HEK293 (cell line): ENCODE measurements at regions not wholly inside any gene's neighbourhood (a gene's known extent, or its start where the extent isn't known, plus 50 kb on each side); places are given as distances from the start of the nearest gene placed in this dataset.

Experiments used
- CTCF ChIA-PET: fragments of 350-600 bp; formaldehyde crosslinking; extraction: SDS; loops from one replicate; lab custom pipeline; 2021; ENCODE audit warnings: antibody characterized with exemption; lab: Yijun Ruan, JAX
- POLR2A ChIA-PET: fragments of 300-600 bp; formaldehyde crosslinking; extraction: SDS; loops from one replicate; lab custom pipeline; 2020; ENCODE audit warnings: antibody characterized with exemption, inconsistent platforms; lab: Yijun Ruan, JAX
- H3K27ac ChIP-seq: fragments of 200-500 bp; sonication (Bioruptor generic); 2 replicates; pipeline ENCODE4 v1.5.1; 2014; ENCODE audit warnings: low read depth, low read length, control low read depth, inconsistent platforms; ENCODE audit errors: extremely low read depth
- H3K36me3 ChIP-seq, 2 experiments: fragments of 200-500 bp in 1 of 2; sonication (Bioruptor generic) in 1 of 2; 1 replicate in 1 of 2; 2 replicates in 1 of 2; pipeline ENCODE4 v1.5.1; 2014 to 2017; ENCODE audit warnings: inconsistent platforms in 2 of 2, low read length in 2 of 2; ENCODE audit not compliant: control insufficient read depth in 2 of 2, insufficient read depth in 1 of 2
- H3K4me1 ChIP-seq: fragments of 200-500 bp; sonication (Bioruptor generic); 2 replicates; pipeline ENCODE4 v1.5.1; 2014; ENCODE audit warnings: mild to moderate bottlenecking, low read length, inconsistent platforms; ENCODE audit not compliant: control insufficient read depth, insufficient read depth
- H3K4me3 ChIP-seq: 2 replicates; pipeline ENCODE4 v1.5.1; 2011; ENCODE audit warnings: low read depth, mild to moderate bottlenecking, control low read depth, low read length, moderate library complexity
- H3K9me3 ChIP-seq: fragments of 200-500 bp; sonication (Bioruptor generic); 2 replicates; pipeline ENCODE4 v1.5.1; 2014; ENCODE audit warnings: low read depth, low read length, inconsistent platforms; ENCODE audit not compliant: control insufficient read depth, insufficient read depth
- GFI1B ChIP-seq: fragments of 450-650 bp; formaldehyde crosslinking; IDR thresholded peaks from 2 replicates; pipeline ENCODE4 v1.5.1; 2016; ENCODE audit warnings: missing biosample characterization, missing genetic modification characterization
- OSR2 ChIP-seq: fragments of 450-650 bp; formaldehyde crosslinking; IDR thresholded peaks from 2 replicates; pipeline ENCODE4 v1.5.1; 2016; ENCODE audit warnings: missing biosample characterization, missing genetic modification characterization
- ZFHX2 ChIP-seq: fragments of 450-650 bp; formaldehyde crosslinking; conservative IDR thresholded peaks from 2 replicates; pipeline ENCODE4 v1.5.1; 2016; ENCODE audit warnings: missing biosample characterization, missing genetic modification characterization
- ZNF112 ChIP-seq: fragments of 450-650 bp; formaldehyde crosslinking; IDR thresholded peaks from 2 replicates; pipeline ENCODE4 v1.5.0; 2017; ENCODE audit warnings: missing biosample characterization, missing genetic modification characterization
- ZNF132 ChIP-seq: fragments of 450-650 bp; formaldehyde crosslinking; IDR thresholded peaks from 2 replicates; pipeline ENCODE4 v1.5.1; 2017; ENCODE audit warnings: missing biosample characterization, missing genetic modification characterization, borderline replicate concordance
- ZNF184 ChIP-seq: fragments of 450-650 bp; IDR thresholded peaks from 2 replicates; pipeline ENCODE4 v1.5.1; 2018; ENCODE audit warnings: missing biosample characterization, mild to moderate bottlenecking, missing genetic modification characterization
- ZNF202 ChIP-seq: fragments of 450-650 bp; formaldehyde crosslinking; IDR thresholded peaks from 2 replicates; pipeline ENCODE4 v1.5.1; 2016; ENCODE audit warnings: missing biosample characterization, missing genetic modification characterization, borderline replicate concordance
- ZNF211 ChIP-seq: fragments of 450-650 bp; formaldehyde crosslinking; IDR thresholded peaks from 2 replicates; pipeline ENCODE4 v1.5.1; 2016; ENCODE audit warnings: low read depth, missing biosample characterization, missing genetic modification characterization
- ZNF521 ChIP-seq: fragments of 450-650 bp; formaldehyde crosslinking; IDR thresholded peaks from 2 replicates; pipeline ENCODE4 v1.5.1; 2017; ENCODE audit warnings: missing biosample characterization, mild to moderate bottlenecking, missing genetic modification characterization
- ZNF596 ChIP-seq: fragments of 450-650 bp; IDR thresholded peaks from 2 replicates; pipeline ENCODE4 v1.5.0; 2018; ENCODE audit warnings: missing biosample characterization, mild to moderate bottlenecking, missing genetic modification characterization, moderate library complexity
- ZNF660 ChIP-seq: fragments of 450-650 bp; IDR thresholded peaks from 2 replicates; pipeline ENCODE4 v1.5.1; 2018; ENCODE audit warnings: missing biosample characterization, mild to moderate bottlenecking, missing genetic modification characterization
- ZNF670 ChIP-seq: fragments of 450-650 bp; formaldehyde crosslinking; IDR thresholded peaks from 2 replicates; pipeline ENCODE4 v1.5.1; 2016; ENCODE audit warnings: missing biosample characterization, missing genetic modification characterization, low read depth
- ZNF843 ChIP-seq: fragments of 450-650 bp; formaldehyde crosslinking; IDR thresholded peaks from 2 replicates; pipeline ENCODE4 v1.5.1; 2016; ENCODE audit warnings: missing biosample characterization, missing genetic modification characterization
- ZXDB ChIP-seq: fragments of 450-650 bp; formaldehyde crosslinking; IDR thresholded peaks from 2 replicates; pipeline ENCODE4 v1.5.1; 2016; ENCODE audit warnings: missing biosample characterization, missing genetic modification characterization
- TF ChIP-seq, protein P1 (sequence below): fragments of 450-650 bp; formaldehyde crosslinking; IDR thresholded peaks from 2 replicates; pipeline ENCODE4 v1.5.1; 2016; ENCODE audit warnings: missing biosample characterization, missing genetic modification characterization
- TF ChIP-seq, protein P2 (sequence below): fragments of 450-650 bp; formaldehyde crosslinking; IDR thresholded peaks from 2 replicates; pipeline ENCODE4 v1.5.1; 2016; ENCODE audit warnings: missing biosample characterization, missing genetic modification characterization
- TF ChIP-seq, protein P3 (sequence below): fragments of 450-650 bp; formaldehyde crosslinking; IDR thresholded peaks from 2 replicates; pipeline ENCODE4 v1.5.1; 2017; ENCODE audit warnings: missing biosample characterization, missing genetic modification characterization
- TF ChIP-seq, protein P4 (sequence below): fragments of 450-650 bp; formaldehyde crosslinking; IDR thresholded peaks from 2 replicates; pipeline ENCODE4 v1.5.1; 2016; ENCODE audit warnings: missing biosample characterization, missing genetic modification characterization
- TF ChIP-seq, protein P5 (sequence below): fragments of 450-650 bp; formaldehyde crosslinking; IDR thresholded peaks from 2 replicates; pipeline ENCODE4 v1.5.1; 2017; ENCODE audit warnings: missing biosample characterization, missing genetic modification characterization

DNA sequence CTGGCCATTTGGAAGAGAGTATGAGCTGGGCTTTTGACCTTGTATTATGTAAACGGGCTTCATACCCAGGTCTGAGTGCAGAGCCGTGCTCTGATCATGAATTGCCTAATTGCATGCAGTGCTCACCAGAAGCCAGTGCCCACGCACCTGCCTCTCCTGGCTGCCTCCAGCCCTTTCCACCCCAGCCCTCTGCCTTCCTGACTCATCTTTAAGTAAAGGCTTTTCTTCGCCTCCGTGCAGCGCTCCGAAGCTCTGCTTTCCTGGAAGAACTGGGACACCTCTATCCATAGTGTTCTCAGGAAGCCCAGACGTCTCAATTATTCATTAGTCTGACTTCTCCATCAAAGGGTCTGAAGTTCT is 413.7 kb downstream of the PTPRU start:
- Histone ChIP-seq H3K27ac (no peak overlapping the region), H3K4me3 (no peak overlapping the region), H3K4me1 (no peaks in the 10 kb centered on the region), H3K9me3 (no peaks in the 10 kb centered on the region), H3K36me3 (no peaks in the 10 kb centered on the region)
- CTCF ChIA-PET = interaction anchor here (0.7 kb wide), 1 partner anchor 181 kb away, joined by 3 read pairs; no protein-coding TSS in a partner anchor
- TF ChIP-seq ZNF660 (tag by site-specific recombination) = no peak
- TF ChIP-seq ZXDB (tag by site-specific recombination) = no peak
- POLR2A ChIA-PET = no interaction called here

DNA sequence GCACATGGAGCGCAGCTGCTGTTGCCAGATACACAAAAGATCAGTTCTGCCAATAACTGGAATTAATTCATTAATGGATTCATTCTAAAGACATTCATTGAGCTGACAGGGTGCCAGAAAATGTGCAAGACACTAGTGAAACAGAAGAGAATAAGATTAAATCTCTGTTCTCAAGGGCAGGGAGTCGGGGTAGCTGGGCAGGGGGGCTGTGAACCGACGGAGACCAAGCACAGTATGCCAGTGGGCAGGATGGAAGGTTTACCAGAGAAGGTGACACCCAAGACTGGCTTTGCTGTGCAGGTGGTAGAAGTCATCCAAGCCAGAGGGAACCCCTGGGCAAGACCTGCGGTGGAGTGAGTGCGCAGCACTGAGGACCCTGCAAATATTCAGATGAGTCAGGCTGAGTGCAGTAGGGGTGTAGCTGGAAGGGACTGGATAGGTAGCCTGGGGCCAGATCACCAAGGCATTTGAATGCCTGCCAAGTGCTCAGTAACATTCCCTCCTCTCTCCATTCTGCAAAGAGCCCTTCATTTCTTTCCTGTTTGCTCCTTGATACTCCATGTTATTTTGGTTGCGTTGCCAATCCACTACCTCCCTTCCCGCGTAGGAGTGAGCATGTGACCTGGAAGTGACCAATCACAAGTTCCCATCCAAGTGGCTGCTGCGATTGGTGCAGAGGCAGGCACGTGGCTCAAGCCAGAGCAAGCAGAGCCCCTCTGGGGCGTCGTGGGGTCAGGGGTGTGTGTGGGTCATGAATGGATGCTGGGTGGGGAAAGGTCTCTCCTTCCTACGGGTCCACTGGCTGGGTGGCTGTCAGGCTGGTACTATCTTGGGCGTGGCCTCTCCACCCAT is 413.1 kb downstream of the PTPRU start:
- ChIA-PET POLR2A (no interaction called here), CTCF (interaction anchor here (0.7 kb wide), 1 partner anchor 181 kb away, joined by 3 read pairs; no protein-coding TSS in a partner anchor)

DNA sequence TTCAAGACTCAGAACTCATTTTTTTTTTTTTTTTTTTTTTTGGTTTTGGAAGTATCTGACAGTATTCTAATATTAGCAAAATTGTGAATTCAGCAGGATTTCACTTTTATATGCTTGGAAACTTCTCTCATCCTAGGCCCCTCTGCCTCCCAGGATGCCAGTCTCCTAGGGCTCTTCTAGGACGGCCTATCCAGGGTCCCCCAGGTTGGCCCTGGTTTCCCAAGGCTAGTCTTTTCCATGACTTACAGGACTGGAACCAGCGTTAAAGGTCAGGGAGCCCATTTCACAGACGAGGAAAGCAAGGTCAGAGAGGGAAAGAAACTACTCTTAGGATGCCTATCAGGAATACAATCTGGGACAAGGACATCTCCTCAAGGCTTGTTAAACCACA is 412.5 kb downstream of the PTPRU start:
- POLR2A ChIA-PET = no interaction called here
- no peak for TF ChIP-seq ZNF521
- TF ChIP-seq, protein P1, sequence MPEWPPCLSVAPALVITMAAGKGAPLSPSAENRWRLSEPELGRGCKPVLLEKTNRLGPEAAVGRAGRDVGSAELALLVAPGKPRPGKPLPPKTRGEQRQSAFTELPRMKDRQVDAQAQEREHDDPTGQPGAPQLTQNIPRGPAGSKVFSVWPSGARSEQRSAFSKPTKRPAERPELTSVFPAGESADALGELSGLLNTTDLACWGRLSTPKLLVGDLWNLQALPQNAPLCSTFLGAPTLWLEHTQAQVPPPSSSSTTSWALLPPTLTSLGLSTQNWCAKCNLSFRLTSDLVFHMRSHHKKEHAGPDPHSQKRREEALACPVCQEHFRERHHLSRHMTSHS (tag by site-specific recombination) = no peak
- Histone ChIP-seq H3K36me3 (no peaks in the 10 kb centered on the region), H3K9me3 (no peaks in the 10 kb centered on the region), H3K4me1 (no peaks in the 10 kb centered on the region), H3K27ac (no peak overlapping the region), H3K4me3 (no peak overlapping the region)
- CTCF ChIA-PET = no interaction called here

More for the DNA sequence above, 413.1 kb downstream of the PTPRU start:
- no peak overlapping the region for H3K27ac ChIP-seq
- no peaks in the 10 kb centered on the region for H3K9me3 ChIP-seq
- no peak overlapping the region for H3K4me3 ChIP-seq
- H3K36me3 ChIP-seq = no peaks in the 10 kb centered on the region
- TF ChIP-seq ZNF596 (tag by site-specific recombination) (no peak), ZNF843 (no peak), ZNF184 (tag by site-specific recombination) (no peak), ZNF670 (tag by site-specific recombination) (no peak), OSR2 (tag by site-specific recombination) (no peak)
- TF ChIP-seq, protein P2, sequence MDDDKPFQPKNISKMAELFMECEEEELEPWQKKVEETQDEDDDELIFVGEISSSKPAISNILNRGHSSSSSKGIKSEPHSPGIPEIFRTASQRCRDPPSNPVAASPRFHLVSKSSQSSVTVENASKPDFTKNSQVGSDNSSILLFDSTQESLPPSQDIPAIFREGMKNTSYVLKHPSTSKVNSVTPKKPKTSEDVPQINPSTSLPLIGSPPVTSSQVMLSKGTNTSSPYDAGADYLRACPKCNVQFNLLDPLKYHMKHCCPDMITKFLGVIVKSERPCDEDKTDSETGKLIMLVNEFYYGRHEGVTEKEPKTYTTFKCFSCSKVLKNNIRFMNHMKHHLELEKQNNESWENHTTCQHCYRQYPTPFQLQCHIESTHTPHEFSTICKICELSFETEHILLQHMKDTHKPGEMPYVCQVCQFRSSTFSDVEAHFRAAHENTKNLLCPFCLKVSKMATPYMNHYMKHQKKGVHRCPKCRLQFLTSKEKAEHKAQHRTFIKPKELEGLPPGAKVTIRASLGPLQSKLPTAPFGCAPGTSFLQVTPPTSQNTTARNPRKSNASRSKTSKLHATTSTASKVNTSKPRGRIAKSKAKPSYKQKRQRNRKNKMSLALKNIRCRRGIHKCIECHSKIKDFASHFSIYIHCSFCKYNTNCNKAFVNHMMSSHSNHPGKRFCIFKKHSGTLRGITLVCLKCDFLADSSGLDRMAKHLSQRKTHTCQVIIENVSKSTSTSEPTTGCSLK (tag by site-specific recombination) = no peak
- H3K4me1 ChIP-seq = no peaks in the 10 kb centered on the region

DNA sequence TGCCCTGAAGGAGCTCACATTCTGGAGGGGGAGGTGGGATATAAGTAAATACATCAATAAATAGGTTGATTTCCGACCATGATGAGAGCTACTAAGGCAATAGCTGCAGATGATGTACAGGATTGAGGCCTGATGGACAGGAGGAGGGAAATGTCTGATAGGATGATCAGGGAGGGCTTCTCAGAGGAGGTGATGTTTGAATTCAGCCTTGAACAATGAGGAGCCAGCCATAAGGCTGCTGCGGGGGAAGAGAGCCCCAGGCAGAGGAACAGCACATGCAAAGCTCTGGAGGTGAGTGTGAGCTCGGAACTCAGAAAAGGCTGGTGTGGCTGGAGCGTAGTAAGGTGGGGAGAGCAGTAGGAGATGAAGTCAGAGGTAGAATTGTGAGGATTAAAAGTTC is 411.7 kb downstream of the PTPRU start:
- ChIA-PET CTCF (interaction anchor here (0.6 kb wide), 1 partner anchor 307 kb away, joined by 3 read pairs; no protein-coding TSS in a partner anchor), POLR2A (no interaction called here)
- H3K4me3 ChIP-seq = no peak overlapping the region
- no peak for TF ChIP-seq GFI1B (tag by site-specific recombination)
- TF ChIP-seq ZFHX2 = no peak
- TF ChIP-seq, protein P3, sequence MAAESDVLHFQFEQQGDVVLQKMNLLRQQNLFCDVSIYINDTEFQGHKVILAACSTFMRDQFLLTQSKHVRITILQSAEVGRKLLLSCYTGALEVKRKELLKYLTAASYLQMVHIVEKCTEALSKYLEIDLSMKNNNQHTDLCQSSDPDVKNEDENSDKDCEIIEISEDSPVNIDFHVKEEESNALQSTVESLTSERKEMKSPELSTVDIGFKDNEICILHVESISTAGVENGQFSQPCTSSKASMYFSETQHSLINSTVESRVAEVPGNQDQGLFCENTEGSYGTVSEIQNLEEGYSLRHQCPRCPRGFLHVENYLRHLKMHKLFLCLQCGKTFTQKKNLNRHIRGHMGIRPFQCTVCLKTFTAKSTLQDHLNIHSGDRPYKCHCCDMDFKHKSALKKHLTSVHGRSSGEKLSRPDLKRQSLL (tag by site-specific recombination) = no peak
- no peak for TF ChIP-seq ZNF202 (tag by site-specific recombination)
- TF ChIP-seq ZNF211 (tag by site-specific recombination) = no peak
- no peak for TF ChIP-seq ZNF112
- TF ChIP-seq, protein P4, sequence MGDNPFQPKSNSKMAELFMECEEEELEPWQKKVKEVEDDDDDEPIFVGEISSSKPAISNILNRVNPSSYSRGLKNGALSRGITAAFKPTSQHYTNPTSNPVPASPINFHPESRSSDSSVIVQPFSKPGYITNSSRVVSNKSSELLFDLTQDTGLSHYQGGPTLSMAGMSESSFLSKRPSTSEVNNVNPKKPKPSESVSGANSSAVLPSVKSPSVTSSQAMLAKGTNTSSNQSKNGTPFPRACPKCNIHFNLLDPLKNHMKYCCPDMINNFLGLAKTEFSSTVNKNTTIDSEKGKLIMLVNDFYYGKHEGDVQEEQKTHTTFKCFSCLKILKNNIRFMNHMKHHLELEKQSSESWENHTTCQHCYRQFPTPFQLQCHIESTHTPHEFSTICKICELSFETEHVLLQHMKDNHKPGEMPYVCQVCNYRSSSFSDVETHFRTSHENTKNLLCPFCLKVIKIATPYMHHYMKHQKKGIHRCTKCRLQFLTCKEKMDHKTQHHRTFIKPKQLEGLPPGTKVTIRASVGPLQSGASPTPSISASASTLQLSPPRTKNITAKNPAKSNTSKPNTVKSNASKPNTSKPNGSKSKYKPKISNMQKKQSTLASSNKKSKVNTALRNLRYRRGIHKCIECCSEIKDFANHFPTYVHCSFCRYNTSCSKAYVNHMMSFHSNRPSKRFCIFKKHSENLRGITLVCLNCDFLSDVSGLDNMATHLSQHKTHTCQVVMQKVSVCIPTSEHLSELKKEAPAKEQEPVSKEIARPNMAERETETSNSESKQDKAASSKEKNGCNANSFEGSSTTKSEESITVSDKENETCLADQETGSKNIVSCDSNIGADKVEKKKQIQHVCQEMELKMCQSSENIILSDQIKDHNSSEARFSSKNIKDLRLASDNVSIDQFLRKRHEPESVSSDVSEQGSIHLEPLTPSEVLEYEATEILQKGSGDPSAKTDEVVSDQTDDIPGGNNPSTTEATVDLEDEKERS (tag by site-specific recombination) = no peak
- TF ChIP-seq, protein P5, sequence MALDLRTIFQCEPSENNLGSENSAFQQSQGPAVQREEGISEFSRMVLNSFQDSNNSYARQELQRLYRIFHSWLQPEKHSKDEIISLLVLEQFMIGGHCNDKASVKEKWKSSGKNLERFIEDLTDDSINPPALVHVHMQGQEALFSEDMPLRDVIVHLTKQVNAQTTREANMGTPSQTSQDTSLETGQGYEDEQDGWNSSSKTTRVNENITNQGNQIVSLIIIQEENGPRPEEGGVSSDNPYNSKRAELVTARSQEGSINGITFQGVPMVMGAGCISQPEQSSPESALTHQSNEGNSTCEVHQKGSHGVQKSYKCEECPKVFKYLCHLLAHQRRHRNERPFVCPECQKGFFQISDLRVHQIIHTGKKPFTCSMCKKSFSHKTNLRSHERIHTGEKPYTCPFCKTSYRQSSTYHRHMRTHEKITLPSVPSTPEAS (tag by site-specific recombination) = no peak
- no peak for TF ChIP-seq ZNF132 (tag by site-specific recombination)

More for the DNA sequence above, 411.7 kb downstream of the PTPRU start:
- Histone ChIP-seq H3K9me3 (no peaks in the 10 kb centered on the region), H3K36me3 (no peaks in the 10 kb centered on the region), H3K27ac (no peak overlapping the region), H3K4me1 (no peaks in the 10 kb centered on the region)
